ENCODE measurements at regions not wholly inside any gene's neighbourhood (a gene's known extent, or its start where the extent isn't known, plus 50 kb on each side); places are given as distances from the start of the nearest gene placed in this dataset.

- no peaks in the 10 kb centered on the region for H3K79me2 ChIP-seq (ENCODE audit: control insufficient read depth, insufficient read depth, low read length)
- no peak overlapping the region for H3K27ac ChIP-seq (ENCODE audit: control insufficient read depth, insufficient read depth, low read length)
- DNase-seq (ENCODE audit: low read depth, low spot score) = no peak
- peaks cover 4% of the 10 kb centered on the region for H3K4me1 ChIP-seq (ENCODE audit: control insufficient read depth, extremely low read depth, insufficient read depth, low read length)
- TF ChIP-seq EZH2 (IDR thresholded peaks at IDR 0.05; ENCODE audit: low read length) (no peak), CTCF (optimal IDR thresholded peaks at IDR 0.05 in 1 of 3, IDR thresholded peaks at IDR 0.05 in 1 of 3, conservative IDR thresholded peaks at IDR 0.05 in 1 of 3; ENCODE audit: extremely low read depth in 1 of 3, insufficient read depth in 2 of 3, low read length in 3 of 3) (no peak)
- no peak overlapping the region for H3K9ac ChIP-seq (ENCODE audit: control insufficient read depth, extremely low read depth, insufficient read depth, low read length)
- H3K27me3 ChIP-seq (ENCODE audit: control insufficient read depth, extremely low read depth, insufficient read depth, low read length) = peaks cover 62% of the 10 kb centered on the region
- no peaks in the 10 kb centered on the region for H3K36me3 ChIP-seq (ENCODE audit: control insufficient read depth in 2 of 2, extremely low read depth in 1 of 2, insufficient read depth in 2 of 2, low read length in 2 of 2)
- H4K20me1 ChIP-seq (ENCODE audit: control insufficient read depth, extremely low read depth, insufficient read depth, low read length) = no peaks in the 10 kb centered on the region
- H3K4me2 ChIP-seq (ENCODE audit: control insufficient read depth, extremely low read depth, insufficient read depth, low read depth, low read length) = no peak overlapping the region
- H3K4me3 ChIP-seq (ENCODE audit: control insufficient read depth in 2 of 3, extremely low read depth in 1 of 3, insufficient read depth in 2 of 3, low read depth in 1 of 3, low read length in 3 of 3) = no peak overlapping the region
- FAIRE-seq = peak; percentile 61
- no peak overlapping the region for H2AFZ ChIP-seq (ENCODE audit: control insufficient read depth, low read length)
- peaks cover 4% of the 10 kb centered on the region for H3K9me3 ChIP-seq (ENCODE audit: control insufficient read depth, low read depth, low read length)
- H3K9me1 ChIP-seq (ENCODE audit: control insufficient read depth, extremely low read depth, insufficient read depth, low read length) = no peaks in the 10 kb centered on the region
- dilution Hi-C loops (cut with MboI; ENCODE audit: extremely low pct_ligation_motif_present, low sequenced_read_pairs) = no loop called here
Measured at GRCh38 chr17:5783851-5784250, 199.5 kb upstream of the NLRP1 start.

- H3K4me1 ChIP-seq (ENCODE audit: control insufficient read depth, extremely low read depth, insufficient read depth, low read length) = peaks cover 4% of the 10 kb centered on the region
- no peaks in the 10 kb centered on the region for H3K9me1 ChIP-seq (ENCODE audit: control insufficient read depth, extremely low read depth, insufficient read depth, low read length)
- H3K4me3 ChIP-seq (ENCODE audit: control insufficient read depth in 2 of 3, extremely low read depth in 1 of 3, insufficient read depth in 2 of 3, low read depth in 1 of 3, low read length in 3 of 3) = no peak overlapping the region
- no peaks in the 10 kb centered on the region for H4K20me1 ChIP-seq (ENCODE audit: control insufficient read depth, extremely low read depth, insufficient read depth, low read length)
- no peak for DNase-seq (ENCODE audit: low read depth, low spot score)
- H3K9ac ChIP-seq (ENCODE audit: control insufficient read depth, extremely low read depth, insufficient read depth, low read length) = no peak overlapping the region
- no peak overlapping the region for H3K4me2 ChIP-seq (ENCODE audit: control insufficient read depth, extremely low read depth, insufficient read depth, low read depth, low read length)
- dilution Hi-C loops (cut with MboI; ENCODE audit: extremely low pct_ligation_motif_present, low sequenced_read_pairs) = no loop called here
- peaks cover 4% of the 10 kb centered on the region for H3K9me3 ChIP-seq (ENCODE audit: control insufficient read depth, low read depth, low read length)
- no peaks in the 10 kb centered on the region for H3K79me2 ChIP-seq (ENCODE audit: control insufficient read depth, insufficient read depth, low read length)
- H2AFZ ChIP-seq (ENCODE audit: control insufficient read depth, low read length) = no peak overlapping the region
- FAIRE-seq = no peak
- no peak for TF ChIP-seq EZH2 (IDR thresholded peaks at IDR 0.05; ENCODE audit: low read length)
- no peak overlapping the region for H3K27ac ChIP-seq (ENCODE audit: control insufficient read depth, insufficient read depth, low read length)
- peaks cover 60% of the 10 kb centered on the region for H3K27me3 ChIP-seq (ENCODE audit: control insufficient read depth, extremely low read depth, insufficient read depth, low read length)
- no peaks in the 10 kb centered on the region for H3K36me3 ChIP-seq (ENCODE audit: control insufficient read depth in 2 of 2, extremely low read depth in 1 of 2, insufficient read depth in 2 of 2, low read length in 2 of 2)
Measured at GRCh38 chr17:5784791-5785190, 200.5 kb upstream of the NLRP1 start.

GRCh38 chr17:5785338-5785737 lies 201.0 kb upstream of the NLRP1 start:
- Histone ChIP-seq H3K9me1 (ENCODE audit: control insufficient read depth, extremely low read depth, insufficient read depth, low read length) (no peaks in the 10 kb centered on the region), H3K27me3 (ENCODE audit: control insufficient read depth, extremely low read depth, insufficient read depth, low read length) (peaks cover 61% of the 10 kb centered on the region), H4K20me1 (ENCODE audit: control insufficient read depth, extremely low read depth, insufficient read depth, low read length) (no peaks in the 10 kb centered on the region), H3K9ac (ENCODE audit: control insufficient read depth, extremely low read depth, insufficient read depth, low read length) (no peak overlapping the region), H3K36me3 (ENCODE audit: control insufficient read depth in 2 of 2, extremely low read depth in 1 of 2, insufficient read depth in 2 of 2, low read length in 2 of 2) (no peaks in the 10 kb centered on the region), H3K27ac (ENCODE audit: control insufficient read depth, insufficient read depth, low read length) (no peak overlapping the region), H3K4me2 (ENCODE audit: control insufficient read depth, extremely low read depth, insufficient read depth, low read depth, low read length) (no peak overlapping the region), H2AFZ (ENCODE audit: control insufficient read depth, low read length) (no peak overlapping the region), H3K4me3 (ENCODE audit: control insufficient read depth in 2 of 3, extremely low read depth in 1 of 3, insufficient read depth in 2 of 3, low read depth in 1 of 3, low read length in 3 of 3) (no peak overlapping the region), H3K79me2 (ENCODE audit: control insufficient read depth, insufficient read depth, low read length) (no peaks in the 10 kb centered on the region), H3K4me1 (ENCODE audit: control insufficient read depth, extremely low read depth, insufficient read depth, low read length) (peaks cover 4% of the 10 kb centered on the region), H3K9me3 (ENCODE audit: control insufficient read depth, low read depth, low read length) (peaks cover 4% of the 10 kb centered on the region)
- dilution Hi-C loops (cut with MboI; ENCODE audit: extremely low pct_ligation_motif_present, low sequenced_read_pairs) = no loop called here
- TF ChIP-seq EZH2 (IDR thresholded peaks at IDR 0.05; ENCODE audit: low read length) (no peak), CTCF (optimal IDR thresholded peaks at IDR 0.05 in 1 of 3, IDR thresholded peaks at IDR 0.05 in 1 of 3, conservative IDR thresholded peaks at IDR 0.05 in 1 of 3; ENCODE audit: extremely low read depth in 1 of 3, insufficient read depth in 2 of 3, low read length in 3 of 3) (no peak)
- FAIRE-seq = no peak
- DNase-seq (ENCODE audit: low read depth, low spot score) = no peak

Data from keratinocyte (primary cell).